Suppressor macrophage (primary cell): ENCODE measurements at regions not wholly inside any gene's neighbourhood (a gene's known extent, or its start where the extent isn't known, plus 50 kb on each side); places are given as distances from the start of the nearest gene placed in this dataset.
"Not testable (repeated sequence)": the region's sequence is repeated elsewhere in the genome, so short reads cannot be mapped to it uniquely, and the experiment has no call there.

Experiments
- DNase-seq, 4 experiments: peaks; one replicate each; pipeline ENCODE4 v3.0.0-alpha.2; 2020 to 2022

- no peak for DNase-seq
Measured at GRCh38 chr5:119896826-119897536, 267.6 kb downstream of the FAM170A start.

- DNase-seq, result no peak
Measured at GRCh38 chr5:119897537-119898370, 268.4 kb downstream of the FAM170A start.

- no peak for DNase-seq
Measured at GRCh38 chr5:119899981-119900380, 270.6 kb downstream of the FAM170A start.

GRCh38 chr5:119902593-119902992, 273.2 kb downstream of the FAM170A start:
- DNase-seq, result no peak

GRCh38 chr5:119913425-119913824, 284.1 kb downstream of the FAM170A start:
- no peak for DNase-seq

GRCh38 chr5:119919279-119919678, 289.9 kb downstream of the FAM170A start:
- no peak for DNase-seq

GRCh38 chr5:119926301-119926700, 296.9 kb downstream of the FAM170A start:
- DNase-seq, result no peak

- no peak for DNase-seq
Measured at GRCh38 chr5:119928974-119929373, 299.6 kb downstream of the FAM170A start.

GRCh38 chr5:119930490-119930889, 301.1 kb downstream of the FAM170A start:
- no peak for DNase-seq

- peak in 2 of 4 experiments; percentile 16 to 23 for DNase-seq
Measured at GRCh38 chr5:119943148-119943547, 313.8 kb downstream of the FAM170A start.

GRCh38 chr5:119945691-119946090, 316.3 kb downstream of the FAM170A start:
- DNase-seq, result no peak

GRCh38 chr5:119948162-119948561, 318.8 kb downstream of the FAM170A start:
- no peak for DNase-seq

- no peak for DNase-seq
Measured at GRCh38 chr5:119949426-119949999, 320.2 kb downstream of the FAM170A start.

GRCh38 chr5:119951330-119951934, 322.1 kb downstream of the FAM170A start:
- DNase-seq, result no peak

GRCh38 chr5:119953474-119953873, 324.1 kb downstream of the FAM170A start:
- DNase-seq, result no peak

- no peak for DNase-seq
Measured at GRCh38 chr5:119954106-119954505, 324.7 kb downstream of the FAM170A start.

- no peak for DNase-seq
Measured at GRCh38 chr5:119961993-119962392, 332.6 kb downstream of the FAM170A start.

GRCh38 chr5:119966028-119966427, 336.7 kb downstream of the FAM170A start:
- DNase-seq, result no peak

GRCh38 chr5:119968690-119969089, 339.3 kb downstream of the FAM170A start:
- DNase-seq, result no peak

GRCh38 chr5:119987077-119987476, 357.7 kb downstream of the FAM170A start:
- not testable (repeated sequence) for DNase-seq

GRCh38 chr5:119991625-119992024, 362.3 kb downstream of the FAM170A start:
- DNase-seq, result no peak

GRCh38 chr5:119996128-119996527, 366.8 kb downstream of the FAM170A start:
- DNase-seq, result no peak

GRCh38 chr5:120007598-120007997, 378.2 kb downstream of the FAM170A start:
- no peak for DNase-seq
